Fibroblast of mammary gland (primary cell): ENCODE measurements at regions not wholly inside any gene's neighbourhood (a gene's known extent, or its start where the extent isn't known, plus 50 kb on each side); places are given as distances from the start of the nearest gene placed in this dataset.
"Not testable (repeated sequence)": the region's sequence is repeated elsewhere in the genome, so short reads cannot be mapped to it uniquely, and the experiment has no call there.

Experiments used
- DNase-seq: peaks from one replicate; pipeline ENCODE4 v3.0.0-alpha.2; 2010; ENCODE audit warnings: low read depth
- H3K4me3 ChIP-seq: 2 replicates; pipeline ENCODE4 v1.5.1; 2011; ENCODE audit warnings: low read depth, mild to moderate bottlenecking, low read length, moderate library complexity; ENCODE audit not compliant: control insufficient read depth
- TF ChIP-seq, protein P1 (sequence below): conservative IDR thresholded peaks from 2 replicates; pipeline ENCODE4 v1.5.1; 2011; ENCODE audit warnings: low read depth, low read length, inconsistent platforms; ENCODE audit not compliant: control insufficient read depth, insufficient read depth

DNA sequence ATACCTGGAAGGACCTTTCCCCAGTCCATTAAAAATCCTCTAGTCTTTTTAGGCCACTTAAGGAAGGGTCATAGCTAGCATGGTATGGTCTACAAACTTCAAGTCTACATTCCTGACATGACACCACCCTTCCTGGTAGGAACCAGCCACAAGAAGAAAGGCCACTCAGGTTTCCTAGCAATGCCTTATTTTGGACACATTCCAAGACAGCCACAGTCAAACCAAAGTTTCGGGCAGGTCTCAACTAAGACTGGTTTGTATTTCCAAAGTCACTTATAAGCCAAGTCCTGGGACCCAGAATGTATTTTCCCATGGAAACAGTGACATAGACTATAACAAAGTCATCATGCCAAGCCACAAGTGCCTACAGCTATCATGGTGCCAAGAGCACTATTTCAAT is 50.6 kb upstream of the SLC44A3 start:
- H3K4me3 ChIP-seq = no peak overlapping the region
- DNase-seq = no peak
- TF ChIP-seq, protein P1, sequence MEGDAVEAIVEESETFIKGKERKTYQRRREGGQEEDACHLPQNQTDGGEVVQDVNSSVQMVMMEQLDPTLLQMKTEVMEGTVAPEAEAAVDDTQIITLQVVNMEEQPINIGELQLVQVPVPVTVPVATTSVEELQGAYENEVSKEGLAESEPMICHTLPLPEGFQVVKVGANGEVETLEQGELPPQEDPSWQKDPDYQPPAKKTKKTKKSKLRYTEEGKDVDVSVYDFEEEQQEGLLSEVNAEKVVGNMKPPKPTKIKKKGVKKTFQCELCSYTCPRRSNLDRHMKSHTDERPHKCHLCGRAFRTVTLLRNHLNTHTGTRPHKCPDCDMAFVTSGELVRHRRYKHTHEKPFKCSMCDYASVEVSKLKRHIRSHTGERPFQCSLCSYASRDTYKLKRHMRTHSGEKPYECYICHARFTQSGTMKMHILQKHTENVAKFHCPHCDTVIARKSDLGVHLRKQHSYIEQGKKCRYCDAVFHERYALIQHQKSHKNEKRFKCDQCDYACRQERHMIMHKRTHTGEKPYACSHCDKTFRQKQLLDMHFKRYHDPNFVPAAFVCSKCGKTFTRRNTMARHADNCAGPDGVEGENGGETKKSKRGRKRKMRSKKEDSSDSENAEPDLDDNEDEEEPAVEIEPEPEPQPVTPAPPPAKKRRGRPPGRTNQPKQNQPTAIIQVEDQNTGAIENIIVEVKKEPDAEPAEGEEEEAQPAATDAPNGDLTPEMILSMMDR = no peak

DNA sequence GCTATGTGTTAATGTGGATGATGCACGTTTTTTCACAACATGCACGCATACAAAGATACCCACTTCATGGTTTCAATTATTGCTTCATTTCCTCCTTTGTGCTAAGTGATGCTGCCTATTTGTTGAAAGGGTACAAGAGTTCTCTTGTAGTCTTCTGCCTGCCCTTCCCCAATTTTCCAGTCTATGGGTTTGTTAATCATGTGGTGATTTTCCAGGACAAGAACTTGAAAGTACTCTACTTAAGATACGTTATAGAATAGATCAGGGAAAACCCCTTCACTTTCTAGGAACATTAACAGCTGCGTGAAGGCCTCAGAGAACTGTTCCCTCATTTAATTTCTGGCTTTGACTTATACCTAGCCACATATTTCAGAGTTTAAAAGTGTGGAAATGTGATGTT is 52.1 kb upstream of the SLC44A3 start:
- TF ChIP-seq, protein P1 = no peak
- DNase-seq = no peak
- H3K4me3 ChIP-seq = no peak overlapping the region

DNA sequence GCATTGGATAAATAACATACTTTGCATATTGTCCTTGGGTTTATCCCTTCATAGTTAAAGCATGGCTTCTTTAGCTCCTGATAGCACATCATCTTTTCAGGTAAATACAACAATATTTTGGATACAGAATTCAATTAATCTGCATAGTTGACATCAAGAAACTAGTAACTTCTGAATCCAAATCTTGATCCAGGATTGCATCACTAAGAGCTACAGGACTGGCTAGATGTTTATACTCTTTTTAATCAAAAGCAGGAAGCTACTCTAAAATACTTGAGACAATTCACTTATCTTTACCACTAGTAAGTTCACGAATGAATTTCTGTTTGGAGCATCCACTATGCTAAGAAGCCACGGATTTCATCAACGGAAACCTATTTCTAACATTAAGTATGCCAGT is 54.2 kb upstream of the SLC44A3 start:
- TF ChIP-seq, protein P1 = no peak
- no peak for DNase-seq
- no peak overlapping the region for H3K4me3 ChIP-seq

DNA sequence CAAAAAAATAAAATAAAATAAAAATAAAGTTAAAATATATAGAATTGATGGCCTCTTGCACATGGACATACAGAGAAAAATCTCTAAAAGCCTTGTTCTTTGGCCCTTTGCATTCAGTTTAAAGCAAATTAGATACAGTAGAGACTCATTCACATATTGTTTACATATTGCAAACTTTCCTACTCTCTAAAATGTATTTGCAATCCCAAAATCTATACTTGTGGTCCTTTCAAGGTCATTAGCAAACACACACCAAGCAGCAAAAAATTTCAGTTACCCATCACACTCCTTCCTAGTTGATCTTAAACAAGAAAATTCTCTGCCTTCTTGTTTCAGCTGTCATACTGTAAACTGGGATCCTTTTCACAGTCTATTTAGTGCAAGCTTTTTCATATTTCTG is 61.0 kb upstream of the SLC44A3 start:
- no peak overlapping the region for H3K4me3 ChIP-seq
- no peak for DNase-seq
- TF ChIP-seq, protein P1 = no peak

DNA sequence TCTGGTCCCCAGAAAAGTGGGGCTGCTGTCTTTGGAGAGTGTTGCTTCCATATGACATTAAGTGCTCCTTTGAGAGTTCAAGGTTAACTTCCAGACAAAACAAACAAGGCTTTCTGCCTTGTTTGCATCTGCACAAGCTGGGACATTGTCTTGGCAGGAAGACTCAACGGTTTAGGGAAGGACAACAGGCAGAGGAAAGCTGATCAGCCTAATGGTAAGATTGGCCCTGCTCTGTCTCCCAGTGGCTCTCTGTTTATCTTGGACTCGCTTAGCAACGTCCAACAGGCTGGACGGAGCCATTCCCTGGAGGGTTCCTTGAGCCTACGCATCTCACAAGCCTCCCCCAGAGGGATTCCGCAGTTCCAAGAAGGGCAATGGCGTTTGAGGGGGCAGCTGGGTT is 62.2 kb upstream of the SLC44A3 start:
- TF ChIP-seq, protein P1 = no peak
- DNase-seq = peak; percentile 91

DNA sequence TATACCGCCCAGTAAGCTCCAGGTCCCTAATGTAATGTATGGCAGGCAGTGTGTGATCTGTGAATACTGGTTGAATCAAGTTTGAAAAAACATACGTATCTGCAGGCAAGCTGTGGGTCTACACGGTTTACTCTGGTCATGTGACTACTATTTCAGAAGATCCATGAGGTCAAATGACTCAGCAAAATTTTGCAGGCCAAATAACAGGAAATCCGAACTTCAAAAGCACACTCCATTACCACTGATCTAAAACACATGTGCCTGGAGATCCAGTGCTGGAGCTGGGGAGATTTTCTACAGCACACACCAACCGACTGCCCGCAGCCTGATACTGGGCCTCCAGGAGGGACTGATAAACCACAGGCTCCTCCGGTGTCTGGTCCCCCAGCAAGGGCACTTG is 64.5 kb upstream of the SLC44A3 start:
- DNase-seq = peak; percentile 99
- H3K4me3 ChIP-seq = no peak overlapping the region
- TF ChIP-seq, protein P1 = no peak

More for the DNA sequence above, 62.2 kb upstream of the SLC44A3 start:
- H3K4me3 ChIP-seq = no peak overlapping the region

DNA sequence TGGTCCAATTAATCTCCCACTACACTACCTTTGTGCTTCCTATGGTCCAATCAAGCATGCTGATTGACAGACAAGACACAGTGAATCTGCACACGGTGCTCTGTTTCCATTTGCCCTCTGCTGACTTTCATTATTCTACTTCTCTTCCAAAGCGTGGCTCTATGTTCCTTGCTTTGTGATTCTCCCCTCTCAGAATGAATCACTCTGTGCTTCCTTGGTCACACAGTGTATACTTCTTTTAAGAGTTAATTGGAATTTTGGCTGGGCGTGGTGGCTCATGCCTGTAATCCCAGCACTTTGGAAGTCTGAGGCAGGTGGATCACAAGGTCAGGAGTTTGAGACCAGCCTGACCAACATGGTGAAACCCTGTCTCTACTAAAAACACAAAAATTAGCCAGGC is 65.1 kb upstream of the SLC44A3 start:
- peak; percentile 66 for DNase-seq
- not testable (repeated sequence) for H3K4me3 ChIP-seq
